ENCODE measurements at regions not wholly inside any gene's neighbourhood (a gene's known extent, or its start where the extent isn't known, plus 50 kb on each side); places are given as distances from the start of the nearest gene placed in this dataset.

DNA sequence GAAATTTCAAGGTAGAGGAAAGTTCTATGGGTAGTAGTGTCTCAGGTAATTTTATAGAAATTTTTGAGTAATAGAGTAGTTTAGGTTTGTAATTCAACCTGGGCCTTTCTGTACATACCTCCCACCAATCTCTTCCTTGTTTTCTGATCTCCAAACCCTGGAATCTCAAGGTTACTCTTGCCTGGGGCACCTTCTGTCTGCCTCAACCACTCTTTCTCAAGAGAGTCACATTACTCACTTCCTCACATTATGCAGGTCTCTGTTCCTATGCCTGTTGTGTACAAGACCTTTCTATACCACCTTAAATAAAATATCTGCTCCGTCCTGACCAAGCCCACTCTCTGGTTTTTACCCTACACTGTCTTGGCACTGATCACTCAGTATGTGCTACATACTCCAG, 412.6 kb upstream of the CTNND2 start:
- TF ChIP-seq POLR2A (IDR thresholded peaks at IDR 0.05; ENCODE audit: low read length) (no peak), GATA1 (IDR thresholded peaks at IDR 0.05; ENCODE audit: low read depth, low read length) (no peak)
- DNase-seq: no peak

DNA sequence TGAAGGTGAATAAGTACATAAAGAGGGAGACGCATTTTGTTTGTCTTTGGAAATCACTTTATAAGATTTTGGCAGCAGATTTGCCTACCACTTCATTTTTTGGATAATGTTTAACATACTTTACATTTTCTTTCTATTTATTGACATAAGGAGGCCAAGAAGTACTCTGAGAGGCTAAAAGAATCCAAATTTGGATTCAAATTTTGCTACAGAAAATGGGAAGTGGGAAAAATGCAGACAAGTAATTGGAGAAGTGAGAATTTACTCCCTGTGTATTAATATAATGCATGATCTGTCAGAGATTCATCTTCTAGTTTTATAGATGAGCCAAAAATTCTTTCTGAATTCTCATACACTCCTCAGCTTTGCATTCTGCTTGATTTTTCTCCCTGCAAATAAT, 411.2 kb upstream of the CTNND2 start:
- no peak for DNase-seq
- TF ChIP-seq GATA1 (IDR thresholded peaks at IDR 0.05; ENCODE audit: low read depth, low read length) (no peak), POLR2A (IDR thresholded peaks at IDR 0.05; ENCODE audit: low read length) (no peak)

DNA sequence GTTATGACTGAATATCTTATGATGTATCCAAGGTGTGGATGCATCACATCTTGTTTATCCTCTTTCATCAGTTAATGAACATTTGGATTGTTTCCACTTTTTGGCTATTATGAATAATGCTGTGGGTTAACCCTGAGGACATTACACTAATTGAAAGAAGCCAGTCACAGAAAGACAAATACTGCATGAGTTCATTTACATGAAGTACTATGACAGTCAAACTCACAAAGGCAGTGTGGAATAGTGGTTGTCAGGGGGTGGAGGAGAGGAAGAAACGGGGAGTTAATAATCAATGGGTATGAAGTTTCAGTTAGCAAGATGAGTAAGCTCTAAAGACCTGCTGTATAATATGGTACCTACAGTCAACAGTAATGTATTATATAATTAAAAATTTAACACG, 409.4 kb upstream of the CTNND2 start:
- no peak for DNase-seq
- TF ChIP-seq POLR2A (IDR thresholded peaks at IDR 0.05; ENCODE audit: low read length) (no peak), GATA1 (IDR thresholded peaks at IDR 0.05; ENCODE audit: low read depth, low read length) (no peak)

DNA sequence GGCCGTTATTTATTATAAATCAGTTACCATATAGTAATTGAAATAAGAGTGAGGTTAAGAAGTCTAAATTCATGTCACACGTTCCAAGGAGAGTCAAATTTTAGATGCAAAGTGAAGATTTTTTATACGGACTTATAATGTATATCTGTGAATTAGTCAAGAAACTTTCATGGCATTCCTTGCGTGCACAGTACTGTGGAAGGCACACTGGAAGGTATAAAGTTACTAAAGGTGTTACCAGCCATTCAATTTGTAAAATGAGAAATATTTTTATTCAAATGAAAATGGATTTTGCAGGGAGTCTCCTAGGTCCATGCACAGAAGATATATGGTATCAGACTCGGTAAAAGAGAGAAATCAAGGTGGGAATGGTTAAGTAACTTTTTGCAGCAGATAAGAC, 408.1 kb upstream of the CTNND2 start:
- DNase-seq: no peak
- no peak for TF ChIP-seq GATA1 (IDR thresholded peaks at IDR 0.05; ENCODE audit: low read depth, low read length)
- no peak for TF ChIP-seq POLR2A (IDR thresholded peaks at IDR 0.05; ENCODE audit: low read length)

DNA sequence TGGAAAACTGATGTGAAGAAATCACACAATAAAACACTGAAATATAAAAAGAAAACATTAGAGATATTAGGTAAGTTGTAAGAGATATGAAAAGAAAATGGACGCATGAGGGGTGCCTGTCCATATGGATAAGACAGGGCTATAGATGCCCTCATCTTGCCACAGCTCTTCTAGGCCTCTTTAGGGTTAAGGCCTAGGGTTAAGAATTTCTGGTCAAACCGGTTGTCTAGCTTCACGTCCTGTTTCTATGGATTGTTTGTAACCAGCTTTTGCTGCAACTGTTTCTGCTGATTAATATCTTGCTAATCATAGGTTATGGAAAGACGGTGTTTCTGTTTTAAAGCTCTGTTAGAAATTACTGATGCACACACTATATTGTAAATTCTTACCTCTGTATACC, 389.9 kb upstream of the CTNND2 start:
- no peak for DNase-seq

DNA sequence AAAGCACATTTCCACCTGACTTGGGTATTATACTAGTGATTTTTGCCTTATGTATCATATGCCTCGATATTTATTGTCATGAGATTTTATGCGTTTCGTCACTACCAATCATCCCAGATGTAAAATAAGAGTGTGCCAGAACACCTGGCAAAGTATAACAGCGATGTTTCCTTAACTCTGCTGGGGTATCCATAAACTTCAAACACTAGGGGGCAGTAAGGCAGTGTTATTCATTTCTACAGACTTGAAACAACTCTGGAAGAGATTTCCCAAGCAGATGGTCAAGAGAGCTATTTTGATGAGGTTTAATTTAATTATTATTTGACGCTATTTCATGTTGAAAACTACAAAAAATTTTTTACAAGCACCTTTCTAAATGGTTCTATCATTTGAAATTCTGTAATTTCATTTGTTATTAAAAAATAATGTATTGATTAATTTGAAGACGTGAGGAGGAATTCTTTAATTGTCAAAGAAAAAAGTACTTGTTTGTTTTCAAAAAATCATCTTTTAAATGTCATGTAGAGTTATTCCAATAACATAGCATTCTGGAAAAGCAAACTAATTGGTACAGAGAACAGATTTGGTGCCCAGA, 388.5 kb upstream of the CTNND2 start:
- peak; percentile 1 to 15 for DNase-seq
- TF ChIP-seq POLR2A (IDR thresholded peaks at IDR 0.05; ENCODE audit: low read length) (no peak), GATA1 (IDR thresholded peaks at IDR 0.05; ENCODE audit: low read depth, low read length) (no peak)

More for the DNA sequence above, 389.9 kb upstream of the CTNND2 start:
- TF ChIP-seq GATA1 (IDR thresholded peaks at IDR 0.05; ENCODE audit: low read depth, low read length) (no peak), POLR2A (IDR thresholded peaks at IDR 0.05; ENCODE audit: low read length) (no peak)

DNA sequence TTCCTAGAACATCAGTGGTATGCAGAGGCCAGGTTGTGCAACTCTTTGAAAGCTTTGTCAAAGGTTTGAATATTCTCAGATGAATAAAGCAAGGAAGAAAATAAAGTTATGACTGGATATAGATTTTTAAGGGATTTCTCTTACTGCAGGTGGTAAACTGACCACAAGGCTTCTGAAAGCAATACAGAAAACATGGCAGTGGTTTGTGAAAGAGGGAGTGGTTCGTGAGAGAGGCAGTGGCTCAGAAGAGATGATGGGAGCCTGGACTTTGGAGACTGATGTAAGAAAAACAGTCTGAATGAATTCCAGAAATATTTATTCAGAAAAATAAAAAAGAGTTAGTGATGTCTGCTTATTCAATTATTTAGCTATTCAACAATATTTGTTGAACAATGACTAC, 380.4 kb upstream of the CTNND2 start:
- no peak for TF ChIP-seq GATA1 (IDR thresholded peaks at IDR 0.05; ENCODE audit: low read depth, low read length)
- no peak for TF ChIP-seq POLR2A (IDR thresholded peaks at IDR 0.05; ENCODE audit: low read length)
- no peak for DNase-seq

DNA sequence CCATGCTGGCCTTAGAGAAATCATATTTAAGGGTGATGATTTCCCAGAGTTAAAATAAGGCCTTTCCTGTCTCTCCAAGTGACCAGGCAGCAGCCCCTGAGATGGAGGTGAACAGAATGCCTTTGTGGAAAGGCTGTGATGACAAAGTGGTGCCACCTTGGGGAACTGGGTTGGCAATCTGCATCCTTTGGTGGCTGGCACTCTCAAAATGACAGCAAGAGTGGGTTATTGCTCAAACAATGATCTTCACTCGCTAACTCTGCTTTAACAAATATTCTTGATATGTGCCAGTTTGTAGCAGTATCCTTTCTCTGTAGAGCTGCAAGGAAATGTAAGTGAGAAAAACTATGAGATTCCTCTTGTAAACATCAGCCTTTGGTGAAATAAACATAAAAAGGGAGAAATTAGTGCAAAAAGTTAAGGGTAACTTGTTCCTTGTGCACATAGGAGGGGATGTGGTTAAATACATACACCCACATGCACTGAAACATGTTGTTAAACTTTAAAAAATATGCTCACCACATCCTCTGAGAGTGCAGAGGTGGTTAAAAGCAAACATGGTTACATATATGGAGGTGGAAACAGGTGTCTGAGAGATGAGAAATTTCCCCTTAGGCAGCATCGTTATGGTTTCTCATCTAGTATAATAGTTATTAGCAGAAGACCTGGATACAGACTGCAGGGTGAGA, 373.4 kb upstream of the CTNND2 start:
- no peak for DNase-seq
- no peak for TF ChIP-seq POLR2A (IDR thresholded peaks at IDR 0.05; ENCODE audit: low read length)
- no peak for TF ChIP-seq GATA1 (IDR thresholded peaks at IDR 0.05; ENCODE audit: low read depth, low read length)

DNA sequence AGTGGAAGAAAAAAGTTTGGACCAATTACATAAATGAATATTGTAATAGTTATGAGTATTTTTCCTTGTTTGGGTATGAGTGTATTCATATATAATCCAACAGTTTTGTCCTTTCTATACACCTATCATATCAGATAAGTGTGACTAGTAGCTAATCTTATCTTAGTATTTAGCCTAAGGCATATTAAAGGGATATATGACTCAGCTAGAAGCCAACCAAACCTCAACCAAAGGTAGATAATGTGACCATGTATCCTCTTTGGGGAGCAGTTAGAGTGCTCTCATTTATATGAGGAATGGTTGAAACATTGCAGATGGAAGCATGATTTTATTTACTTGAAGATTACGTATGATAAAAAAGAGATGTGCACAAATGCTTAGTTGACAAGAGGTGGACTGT, 370.0 kb upstream of the CTNND2 start:
- TF ChIP-seq GATA1 (IDR thresholded peaks at IDR 0.05; ENCODE audit: low read depth, low read length) (no peak), POLR2A (IDR thresholded peaks at IDR 0.05; ENCODE audit: low read length) (no peak)
- no peak for DNase-seq

DNA sequence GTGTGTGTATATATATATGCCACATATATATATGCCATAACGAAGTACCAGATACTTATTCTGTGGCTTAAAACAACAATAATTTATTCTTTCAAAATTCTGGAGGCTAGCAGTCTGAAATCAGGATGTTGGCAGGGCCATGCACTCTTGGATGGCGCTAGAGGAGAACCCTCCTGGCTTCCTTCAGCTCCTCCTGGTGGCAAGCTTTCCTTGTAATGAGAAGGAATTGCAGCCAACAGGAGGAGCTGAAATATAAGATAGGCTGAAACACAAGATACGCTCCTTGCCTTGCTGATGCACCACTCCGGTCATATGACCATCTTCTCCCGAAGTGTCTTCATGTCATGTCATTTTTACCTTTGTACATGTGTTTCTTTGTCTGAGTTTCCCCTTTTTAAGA, 368.1 kb upstream of the CTNND2 start:
- no peak for TF ChIP-seq POLR2A (IDR thresholded peaks at IDR 0.05; ENCODE audit: low read length)
- no peak for TF ChIP-seq GATA1 (IDR thresholded peaks at IDR 0.05; ENCODE audit: low read depth, low read length)
- DNase-seq: no peak

DNA sequence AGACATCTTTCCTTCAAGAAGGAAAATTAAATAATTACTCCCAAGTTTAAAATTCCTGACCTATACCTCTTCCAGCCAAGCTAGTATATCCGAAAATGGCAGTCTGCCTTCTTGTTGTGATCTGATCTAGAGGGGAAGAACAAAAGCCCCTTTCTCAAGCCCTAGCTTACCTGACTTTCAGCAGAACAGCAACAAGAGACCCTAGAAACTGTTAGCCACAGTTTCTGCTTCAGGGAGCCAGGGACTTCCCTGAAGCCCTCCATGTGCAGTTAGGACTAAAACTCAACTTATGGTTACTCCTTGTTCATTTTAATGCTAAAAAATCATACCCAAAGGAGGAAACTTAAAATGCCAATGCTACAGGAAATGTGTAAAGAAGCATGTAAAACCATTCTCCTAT, 366.7 kb upstream of the CTNND2 start:
- no peak for TF ChIP-seq GATA1 (IDR thresholded peaks at IDR 0.05; ENCODE audit: low read depth, low read length)
- TF ChIP-seq POLR2A (IDR thresholded peaks at IDR 0.05; ENCODE audit: low read length): no peak
- no peak for DNase-seq

DNA sequence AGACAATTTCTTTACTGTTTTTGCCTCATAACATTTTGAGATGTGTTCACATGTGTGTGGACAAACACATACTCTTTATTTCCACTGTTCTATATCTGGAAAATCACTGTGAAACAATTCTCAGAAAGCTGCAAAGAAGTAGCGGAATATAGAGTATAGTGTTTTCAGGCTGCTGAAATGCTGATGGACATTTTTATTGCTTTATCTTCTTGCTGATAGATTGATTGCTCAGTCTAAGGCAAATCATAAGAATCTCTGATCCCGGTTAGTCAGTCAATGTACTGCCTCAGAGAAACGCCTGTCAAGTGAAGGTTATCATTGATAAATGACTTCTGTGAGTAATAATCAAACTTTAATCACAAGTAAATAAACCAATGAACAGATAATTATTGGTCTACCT, 364.9 kb upstream of the CTNND2 start:
- DNase-seq: no peak
- no peak for TF ChIP-seq POLR2A (IDR thresholded peaks at IDR 0.05; ENCODE audit: low read length)
- TF ChIP-seq GATA1 (IDR thresholded peaks at IDR 0.05; ENCODE audit: low read depth, low read length): no peak

DNA sequence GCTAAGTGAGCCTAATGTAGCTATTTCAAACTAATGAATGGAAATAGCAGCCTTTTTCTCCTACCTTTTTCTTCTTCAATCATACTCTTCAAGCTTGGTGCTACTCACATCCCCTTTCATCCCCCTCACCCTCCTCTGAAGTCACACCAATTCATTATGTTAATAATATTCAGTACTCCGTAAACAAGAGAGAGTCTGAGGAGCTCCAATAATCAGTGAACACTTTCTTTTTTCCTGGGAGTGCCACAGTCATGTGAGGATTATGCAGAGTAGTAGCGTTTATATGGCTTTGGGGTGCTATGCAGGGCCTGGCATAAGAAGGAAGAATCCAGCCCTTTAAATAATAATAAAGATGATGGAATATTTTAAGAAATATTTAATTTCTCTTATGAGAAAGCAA, 354.3 kb upstream of the CTNND2 start:
- no peak for DNase-seq
- no peak for TF ChIP-seq GATA1 (IDR thresholded peaks at IDR 0.05; ENCODE audit: low read depth, low read length)

DNA sequence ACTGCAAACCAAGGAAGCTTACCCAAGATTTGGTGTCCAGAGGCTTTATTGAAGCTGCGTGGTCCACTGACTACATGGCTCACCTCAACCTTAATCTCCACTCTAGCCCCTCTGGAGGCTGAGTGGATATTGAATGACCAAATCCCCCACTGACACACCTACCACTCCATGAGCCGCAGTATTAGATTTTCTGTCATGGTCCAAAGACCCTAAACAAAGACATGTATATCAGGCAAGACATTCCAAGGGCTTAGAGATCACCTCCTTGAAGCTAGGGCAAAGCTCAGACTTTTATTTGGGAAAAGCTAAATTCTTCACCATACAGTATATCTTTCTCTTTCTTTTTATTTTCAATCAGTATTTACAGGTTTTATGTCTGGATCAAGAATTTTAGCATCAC, 346.2 kb upstream of the CTNND2 start:
- DNase-seq: no peak
- TF ChIP-seq GATA1 (IDR thresholded peaks at IDR 0.05; ENCODE audit: low read depth, low read length): no peak
- no peak for TF ChIP-seq POLR2A (IDR thresholded peaks at IDR 0.05; ENCODE audit: low read length)

DNA sequence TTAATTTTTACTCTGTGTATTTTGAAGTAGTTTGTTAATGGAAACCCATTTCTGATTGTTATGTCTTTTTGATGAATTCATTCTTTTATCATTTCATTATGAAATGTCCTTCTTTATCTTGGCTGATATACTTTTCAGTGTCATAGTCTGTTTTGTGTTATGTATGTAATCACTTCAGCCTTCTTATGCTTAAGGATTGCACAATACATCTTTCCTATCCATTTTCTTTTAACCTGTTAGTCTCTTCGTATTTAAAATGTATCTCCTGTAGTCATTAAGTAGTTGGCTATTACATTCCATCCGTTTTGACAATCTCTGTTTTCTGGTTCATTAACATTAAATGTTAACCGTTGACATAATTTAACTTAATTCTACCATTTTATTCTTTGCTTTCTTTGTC, 344.6 kb upstream of the CTNND2 start:
- no peak for DNase-seq
- no peak for TF ChIP-seq GATA1 (IDR thresholded peaks at IDR 0.05; ENCODE audit: low read depth, low read length)
- TF ChIP-seq POLR2A (IDR thresholded peaks at IDR 0.05; ENCODE audit: low read length): no peak
